K562 (cell line): ENCODE measurements at regions not wholly inside any gene's neighbourhood (a gene's known extent, or its start where the extent isn't known, plus 50 kb on each side); places are given as distances from the start of the nearest gene placed in this dataset.
A peak's percentile ranks its signal among the peaks of the same experiment; 100 is the strongest.

Experiments used
- ATAC-seq: fragments of 200-7000 bp; cut with Tn5 transposase; 3 replicates; pipeline ENCODE4 v1.9.1; 2020; ENCODE audit warnings: moderate library complexity
- BruUV-seq: library from RNA; stranded (reverse); fragments of 400-500 nt; replicated peaks from 2 replicates; lab custom pipeline; 2021; lab: Mats Ljungman, UMichigan
- CTCF ChIA-PET: fragments of 300-600 bp; formaldehyde crosslinking; extraction: SDS; loops from one replicate; lab custom pipeline; 2021; ENCODE audit warnings: low intra/inter-chr PET ratio; lab: Yijun Ruan, JAX
- POLR2A ChIA-PET: fragments of 300-600, 350-650 bp; sonication (Branson Sonifier 250); formaldehyde crosslinking; extraction: SDS; loops from one replicate; lab custom pipeline; 2021; ENCODE audit warnings: antibody characterized with exemption, inconsistent platforms; lab: Yijun Ruan, JAX
- DNase-seq, 4 experiments: peaks; one replicate each; pipeline versions ENCODE4 v3.0.0 to v3.0.0-alpha.2; 2011 to 2018; ENCODE audit warnings: low spot score in 3 of 4, mixed read lengths in 3 of 4; ENCODE audit errors: extremely low read depth in 1 of 4
- FAIRE-seq: peaks from 2 replicates; lab custom pipeline; 2011; peaks lifted over from hg19 to GRCh38; lab: Jason Lieb, UNC
- H2AFZ ChIP-seq: 2 replicates; pipeline ENCODE4 v1.6.0; 2011; ENCODE audit warnings: low read depth, low read length, control low read depth, inconsistent platforms
- H3K27ac ChIP-seq: fragments of 200-600 bp; 3 replicates; pipeline ENCODE4 v1.8.0; 2011; ENCODE audit warnings: low read depth, mild to moderate bottlenecking, control low read depth, inconsistent platforms, low read length, moderate library complexity, mixed read lengths; ENCODE audit errors: extremely low read depth
- H3K27me3 ChIP-seq, 2 experiments: fragments of 300-600 bp in 1 of 2; 2 replicates in 1 of 2; 3 replicates in 1 of 2; pipeline versions ENCODE4 v1.6.0 to v1.8.0; 2011; ENCODE audit warnings: inconsistent platforms in 2 of 2, low read length in 2 of 2, mild to moderate bottlenecking in 1 of 2, mixed read lengths in 1 of 2, moderate library complexity in 1 of 2; ENCODE audit not compliant: control insufficient read depth in 2 of 2, insufficient read depth in 2 of 2
- H3K36me3 ChIP-seq: fragments of 300-600 bp; 3 replicates; pipeline ENCODE4 v1.8.0; 2011; ENCODE audit warnings: mild to moderate bottlenecking, low read length, inconsistent platforms; ENCODE audit not compliant: control insufficient read depth, insufficient read depth
- H3K4me1 ChIP-seq, 2 experiments: fragments of 200-600 bp in 1 of 2; replicated peaks in 1 of 2; 2 replicates in 1 of 2; 3 replicates in 1 of 2; pipeline versions ENCODE4 v1.5.1 to v1.8.0; 2011; ENCODE audit warnings: inconsistent platforms in 2 of 2, low read length in 2 of 2, mild to moderate bottlenecking in 1 of 2, mixed read lengths in 1 of 2, moderate library complexity in 1 of 2; ENCODE audit not compliant: control insufficient read depth in 2 of 2, insufficient read depth in 2 of 2
- H3K4me2 ChIP-seq: 2 replicates; pipeline ENCODE4 v1.6.1; 2011; ENCODE audit warnings: low read length, control low read depth, inconsistent platforms, mixed read lengths; ENCODE audit not compliant: insufficient read depth
- H3K4me3 ChIP-seq: fragments of 200-600 bp; sonication (generic), shearing (Covaris generic); 2 replicates; pipeline ENCODE4 v1.5.1; 2016; ENCODE audit warnings: control low read depth, inconsistent platforms
- H3K79me2 ChIP-seq: fragments of 200-600 bp; 3 replicates; pipeline ENCODE4 v1.8.0; 2011; ENCODE audit warnings: low read length, inconsistent platforms; ENCODE audit not compliant: control insufficient read depth, insufficient read depth
- H3K9ac ChIP-seq, 2 experiments: 2 replicates each; pipeline versions ENCODE4 v1.6.0 to v1.6.1; 2011; ENCODE audit warnings: low read depth in 2 of 2, low read length in 2 of 2, control low read depth in 1 of 2, inconsistent platforms in 1 of 2, mild to moderate bottlenecking in 1 of 2, mixed read lengths in 1 of 2; ENCODE audit not compliant: insufficient read depth in 1 of 2
- H3K9me1 ChIP-seq: one replicate; pipeline ENCODE4 v1.6.0; 2011; ENCODE audit warnings: inconsistent platforms, mild to moderate bottlenecking, low read length, moderate library complexity; ENCODE audit not compliant: control insufficient read depth, insufficient read depth
- H3K9me3 ChIP-seq: replicated peaks from 2 replicates; pipeline ENCODE4 v1.5.1; 2011; ENCODE audit warnings: low read depth, low read length, inconsistent platforms; ENCODE audit not compliant: control insufficient read depth, insufficient read depth
- H4K20me1 ChIP-seq: replicated peaks from 2 replicates; pipeline ENCODE4 v1.6.1; 2011; ENCODE audit warnings: low read length, inconsistent platforms, mixed read lengths; ENCODE audit not compliant: control insufficient read depth, insufficient read depth
- CBX3 ChIP-seq, 2 experiments: IDR thresholded peaks; 1 replicate in 1 of 2; 2 replicates in 1 of 2; pipeline ENCODE4 v1.6.1; 2012; ENCODE audit warnings: inconsistent platforms in 2 of 2, low read length in 2 of 2, borderline replicate concordance in 1 of 2, control low read depth in 1 of 2
- CBX5 ChIP-seq: IDR thresholded peaks from 2 replicates; pipeline ENCODE4 v1.6.1; 2014; ENCODE audit warnings: low read depth, borderline replicate concordance
- NELFE ChIP-seq: IDR thresholded peaks from 2 replicates; pipeline ENCODE4 v1.6.1; 2011; ENCODE audit warnings: mild to moderate bottlenecking; ENCODE audit not compliant: insufficient read depth, insufficient read length
- SETDB1 ChIP-seq: IDR thresholded peaks from one replicate; pipeline ENCODE4 v1.6.1; 2012; ENCODE audit warnings: low read length, control low read depth, inconsistent platforms
- TRIM24 ChIP-seq, 2 experiments: fragments of 450-650 bp; IDR thresholded peaks; 2 replicates each; pipeline ENCODE4 v1.6.1; 2016
- TRIM28 ChIP-seq: fragments of 450-650 bp; IDR thresholded peaks from 2 replicates; pipeline ENCODE4 v1.6.1; 2017
- ZEB2 ChIP-seq: fragments of 450-650 bp; IDR thresholded peaks from 2 replicates; pipeline ENCODE4 v1.6.1; 2016
- ZNF445 ChIP-seq: fragments of 250-450 bp; sonication (Bioruptor Pico); IDR thresholded peaks from 2 replicates; pipeline ENCODE4 v1.4.0; 2020; ENCODE audit warnings: low read depth, mild to moderate bottlenecking, moderate library complexity
- WGBS: fragments of 100-300 bp; shearing (Covaris generic); methylation state at CpG from one replicate; pipeline ENCODE4 v1.1.6; 2016; ENCODE audit warnings: low coverage, mixed read lengths; ENCODE audit not compliant: insufficient coverage; ENCODE audit errors: missing lambda C conversion rate; 5-methylcytosine and 5-hydroxymethylcytosine counted together
- in situ Hi-C: fragments of 300-500 bp; cut with MboI; formaldehyde crosslinking; loops from 4 replicates; pipeline ENCODE4 v1.15.0; 2018; ENCODE audit warnings: inconsistent platforms, mixed read lengths
- intact Hi-C: fragments of 100-400 bp; cut with micrococcal nuclease; formaldehyde crosslinking; loops from 2 replicates; pipeline ENCODE4 v1.14.2; 2022
- TF ChIP-seq, protein P1 (sequence below): fragments of 250-450 bp; sonication (Bioruptor Pico); IDR thresholded peaks from 2 replicates; pipeline ENCODE4 v1.5.0; 2022; ENCODE audit warnings: mild to moderate bottlenecking
- TF ChIP-seq, protein P2 (sequence below): fragments of 450-650 bp; IDR thresholded peaks from 2 replicates; pipeline ENCODE4 v1.6.1; 2018; ENCODE audit warnings: mild to moderate bottlenecking, low read depth; ENCODE audit not compliant: partially characterized antibody

DNA sequence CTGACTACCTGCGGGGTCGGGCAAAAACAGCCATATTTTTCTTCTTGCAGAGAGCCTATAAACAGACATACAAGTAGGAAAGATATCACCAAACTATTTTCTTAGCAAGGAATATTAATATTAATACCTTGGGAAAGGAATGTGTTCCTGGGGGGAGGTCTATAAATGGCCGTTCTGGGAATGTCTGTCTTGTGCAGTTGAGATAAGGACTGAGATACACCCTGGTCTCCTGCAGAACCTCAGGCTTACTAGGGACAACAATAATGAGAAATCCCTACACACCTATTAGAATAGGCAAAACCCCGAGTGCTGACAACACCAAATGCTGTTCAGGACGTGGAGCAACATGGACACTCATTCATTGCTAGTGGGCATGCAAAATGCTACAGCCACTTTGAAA is 297.2 kb downstream of the DRD1 start:
- H3K27me3 ChIP-seq, result no peaks in the 10 kb centered on the region
- POLR2A ChIA-PET, result interaction anchor here (0.6 kb wide), 1 partner anchor 197 kb away, joined by 3 read pairs; no protein-coding TSS in a partner anchor
- H3K4me3 ChIP-seq, result no peak overlapping the region
- no peaks in the 10 kb centered on the region for H3K4me1 ChIP-seq
- H3K79me2 ChIP-seq, result no peaks in the 10 kb centered on the region
- no peaks in the 10 kb centered on the region for H3K9me3 ChIP-seq
- H3K9me1 ChIP-seq, result no peaks in the 10 kb centered on the region
- H3K4me2 ChIP-seq, result no peak overlapping the region
- WGBS, result 0% methylated on average over 5 of the region's 5 CpGs
- no peak overlapping the region for H2AFZ ChIP-seq
- CTCF ChIA-PET, result no interaction called here
- no peak for ATAC-seq
- TF ChIP-seq ZNF445 (CRISPR knock-in tag), result 0 out of 2 replicates have a peak, but pooled peaks have one; percentile 60
- TF ChIP-seq, protein P1, sequence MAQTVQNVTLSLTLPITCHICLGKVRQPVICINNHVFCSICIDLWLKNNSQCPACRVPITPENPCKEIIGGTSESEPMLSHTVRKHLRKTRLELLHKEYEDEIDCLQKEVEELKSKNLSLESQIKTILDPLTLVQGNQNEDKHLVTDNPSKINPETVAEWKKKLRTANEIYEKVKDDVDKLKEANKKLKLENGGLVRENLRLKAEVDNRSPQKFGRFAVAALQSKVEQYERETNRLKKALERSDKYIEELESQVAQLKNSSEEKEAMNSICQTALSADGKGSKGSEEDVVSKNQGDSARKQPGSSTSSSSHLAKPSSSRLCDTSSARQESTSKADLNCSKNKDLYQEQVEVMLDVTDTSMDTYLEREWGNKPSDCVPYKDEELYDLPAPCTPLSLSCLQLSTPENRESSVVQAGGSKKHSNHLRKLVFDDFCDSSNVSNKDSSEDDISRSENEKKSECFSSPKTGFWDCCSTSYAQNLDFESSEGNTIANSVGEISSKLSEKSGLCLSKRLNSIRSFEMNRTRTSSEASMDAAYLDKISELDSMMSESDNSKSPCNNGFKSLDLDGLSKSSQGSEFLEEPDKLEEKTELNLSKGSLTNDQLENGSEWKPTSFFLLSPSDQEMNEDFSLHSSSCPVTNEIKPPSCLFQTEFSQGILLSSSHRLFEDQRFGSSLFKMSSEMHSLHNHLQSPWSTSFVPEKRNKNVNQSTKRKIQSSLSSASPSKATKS (CRISPR knock-in tag), result no peak
- H3K9ac ChIP-seq, result no peak overlapping the region
- no TSS peak for BruUV-seq
- FAIRE-seq, result no peak
- no peaks in the 10 kb centered on the region for H3K36me3 ChIP-seq
- in situ Hi-C loops (no loop called here), intact Hi-C loops (no loop called here)
- no peak overlapping the region for H3K27ac ChIP-seq
- DNase-seq, result no peak
- no peaks in the 10 kb centered on the region for H4K20me1 ChIP-seq

DNA sequence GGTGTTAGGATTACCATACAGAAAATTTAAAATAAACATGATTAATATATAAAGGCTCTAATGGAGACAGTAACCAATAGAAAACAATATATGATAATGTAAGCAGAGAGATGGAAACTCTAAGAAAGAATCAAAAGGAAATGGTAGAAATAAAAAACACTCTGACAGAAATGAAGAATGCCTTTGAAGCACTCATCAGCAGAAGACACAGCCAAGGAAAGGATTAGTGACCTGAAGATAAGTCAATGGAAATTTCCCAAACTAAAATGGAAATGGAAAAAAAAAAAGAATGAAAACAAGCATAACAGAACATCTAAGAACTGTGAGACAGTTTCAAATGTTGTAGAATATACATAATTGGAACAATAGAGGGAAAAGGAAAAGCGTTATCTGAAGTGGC is 302.6 kb downstream of the DRD1 start:
- intact Hi-C loops (no loop called here), in situ Hi-C loops (no loop called here)
- ChIA-PET CTCF (no interaction called here), POLR2A (no interaction called here)
- Histone ChIP-seq H3K36me3 (no peaks in the 10 kb centered on the region), H2AFZ (no peak overlapping the region), H3K27ac (no peak overlapping the region), H4K20me1 (no peaks in the 10 kb centered on the region), H3K4me1 (no peaks in the 10 kb centered on the region), H3K27me3 (no peaks in the 10 kb centered on the region), H3K9me3 (no peaks in the 10 kb centered on the region; the same call in 1 of the 2 replicates), H3K79me2 (no peaks in the 10 kb centered on the region), H3K4me2 (no peak overlapping the region), H3K9me1 (no peaks in the 10 kb centered on the region), H3K9ac (no peak overlapping the region), H3K4me3 (no peak overlapping the region)
- DNase-seq, result no peak
- ATAC-seq, result no peak
- 0% methylated on average over 1 of the region's 1 CpG for WGBS
- TF ChIP-seq ZEB2 (0 out of 2 replicates have a peak, but pooled peaks have one; percentile 52), CBX5 (peak; percentile 67; the same call in 1 of the 2 replicates), SETDB1 (no peak), CBX3 (IDR thresholded peaks at IDR 0.05; ENCODE audit: borderline replicate concordance in 1 of 2, low read length in 2 of 2) (peak in 1 of 2 experiments; percentile 72; a peak in 2 of 3 replicates), NELFE (no peak), TRIM24 (IDR thresholded peaks at IDR 0.05) (peak in 1 of 2 experiments; percentile 27; a peak in 1 of 4 replicates), TRIM28 (peak; percentile 87; the same call in 1 of the 2 replicates)
- TF ChIP-seq, protein P2, sequence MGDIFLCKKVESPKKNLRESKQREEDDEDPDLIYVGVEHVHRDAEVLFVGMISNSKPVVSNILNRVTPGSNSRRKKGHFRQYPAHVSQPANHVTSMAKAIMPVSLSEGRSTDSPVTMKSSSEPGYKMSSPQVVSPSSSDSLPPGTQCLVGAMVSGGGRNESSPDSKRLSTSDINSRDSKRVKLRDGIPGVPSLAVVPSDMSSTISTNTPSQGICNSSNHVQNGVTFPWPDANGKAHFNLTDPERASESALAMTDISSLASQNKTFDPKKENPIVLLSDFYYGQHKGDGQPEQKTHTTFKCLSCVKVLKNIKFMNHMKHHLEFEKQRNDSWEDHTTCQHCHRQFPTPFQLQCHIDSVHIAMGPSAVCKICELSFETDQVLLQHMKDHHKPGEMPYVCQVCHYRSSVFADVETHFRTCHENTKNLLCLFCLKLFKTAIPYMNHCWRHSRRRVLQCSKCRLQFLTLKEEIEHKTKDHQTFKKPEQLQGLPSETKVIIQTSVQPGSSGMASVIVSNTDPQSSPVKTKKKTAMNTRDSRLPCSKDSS, result peak; percentile 84
- FAIRE-seq, result no peak
- no TSS peak for BruUV-seq
